Osteoblast (primary cell): ENCODE measurements at regions not wholly inside any gene's neighbourhood (a gene's known extent, or its start where the extent isn't known, plus 50 kb on each side); places are given as distances from the start of the nearest gene placed in this dataset.

Experiments
- DNase-seq: peaks from one replicate; pipeline ENCODE4 v3.0.0; 2011; ENCODE audit warnings: low spot score, mixed read lengths; ENCODE audit not compliant: insufficient read length; ENCODE audit errors: missing footprints
- H2AFZ ChIP-seq: 2 replicates; pipeline ENCODE4 v1.6.0; 2011; ENCODE audit warnings: mild to moderate bottlenecking, low read length
- H3K27ac ChIP-seq: 2 replicates; pipeline ENCODE4 v1.5.1; 2011; ENCODE audit warnings: mild to moderate bottlenecking, low read depth, low read length, moderate library complexity
- H3K27me3 ChIP-seq: 2 replicates; pipeline ENCODE4 v1.6.0; 2012; ENCODE audit warnings: mild to moderate bottlenecking, control low read depth, inconsistent platforms, low read length, moderate library complexity; ENCODE audit not compliant: insufficient read depth
- H3K36me3 ChIP-seq: 2 replicates; pipeline ENCODE4 v1.5.1; 2011; ENCODE audit warnings: mild to moderate bottlenecking, low read length, control low read depth, moderate library complexity; ENCODE audit not compliant: insufficient read depth
- H3K4me1 ChIP-seq: 2 replicates; pipeline ENCODE4 v1.5.1; 2011; ENCODE audit warnings: mild to moderate bottlenecking, low read length, control low read depth, moderate library complexity; ENCODE audit not compliant: insufficient read depth
- H3K4me2 ChIP-seq: 2 replicates; pipeline ENCODE4 v1.6.0; 2011; ENCODE audit warnings: mild to moderate bottlenecking, low read length; ENCODE audit not compliant: insufficient read depth
- H3K4me3 ChIP-seq: fragments of 200-600 bp; sonication (generic); 3 replicates; pipeline ENCODE4 v1.5.1; 2012; ENCODE audit warnings: mild to moderate bottlenecking, low read length, inconsistent platforms; ENCODE audit not compliant: insufficient read depth
- H3K79me2 ChIP-seq: 2 replicates; pipeline ENCODE4 v1.6.0; 2012; ENCODE audit warnings: mild to moderate bottlenecking, low read length, control low read depth, inconsistent platforms; ENCODE audit not compliant: insufficient read depth
- H3K9me3 ChIP-seq: 2 replicates; pipeline ENCODE4 v1.5.1; 2011; ENCODE audit warnings: low read depth, low read length, control low read depth
- H4K20me1 ChIP-seq: 2 replicates; pipeline ENCODE4 v1.6.0; 2012; ENCODE audit warnings: mild to moderate bottlenecking, low read length, control low read depth; ENCODE audit not compliant: insufficient read depth
- CTCF ChIP-seq: IDR thresholded peaks from 2 replicates; pipeline ENCODE4 v1.5.1; 2011; ENCODE audit warnings: mild to moderate bottlenecking, low read depth, low read length, moderate library complexity; ENCODE audit errors: extremely low read depth

DNA sequence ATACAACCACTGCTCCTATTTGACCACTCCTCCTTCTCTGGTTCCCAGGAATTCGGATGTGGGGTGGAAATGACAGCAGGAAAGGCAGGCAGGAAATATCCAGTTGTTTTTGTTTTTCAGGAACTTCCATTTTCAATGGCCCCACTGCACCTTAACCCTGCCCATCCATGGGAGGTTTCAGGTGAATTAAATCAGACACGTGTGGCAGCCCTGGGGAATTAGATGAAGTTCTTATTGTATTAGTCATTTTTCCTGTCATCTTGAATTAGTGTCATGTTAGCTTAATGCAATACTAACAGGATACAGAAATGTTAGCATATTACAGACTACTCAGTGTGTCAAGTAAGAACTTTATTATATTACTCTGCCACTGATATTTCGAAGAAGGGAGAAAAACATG, 146.4 kb downstream of the CHD9NB start:
- Histone ChIP-seq H2AFZ (no peak overlapping the region), H3K4me2 (no peak overlapping the region), H4K20me1 (no peaks in the 10 kb centered on the region), H3K4me1 (no peaks in the 10 kb centered on the region), H3K36me3 (no peaks in the 10 kb centered on the region), H3K9me3 (no peaks in the 10 kb centered on the region), H3K27ac (no peak overlapping the region), H3K4me3 (no peak overlapping the region), H3K27me3 (no peaks in the 10 kb centered on the region), H3K79me2 (no peaks in the 10 kb centered on the region)
- no peak for DNase-seq
- TF ChIP-seq CTCF, result no peak

DNA sequence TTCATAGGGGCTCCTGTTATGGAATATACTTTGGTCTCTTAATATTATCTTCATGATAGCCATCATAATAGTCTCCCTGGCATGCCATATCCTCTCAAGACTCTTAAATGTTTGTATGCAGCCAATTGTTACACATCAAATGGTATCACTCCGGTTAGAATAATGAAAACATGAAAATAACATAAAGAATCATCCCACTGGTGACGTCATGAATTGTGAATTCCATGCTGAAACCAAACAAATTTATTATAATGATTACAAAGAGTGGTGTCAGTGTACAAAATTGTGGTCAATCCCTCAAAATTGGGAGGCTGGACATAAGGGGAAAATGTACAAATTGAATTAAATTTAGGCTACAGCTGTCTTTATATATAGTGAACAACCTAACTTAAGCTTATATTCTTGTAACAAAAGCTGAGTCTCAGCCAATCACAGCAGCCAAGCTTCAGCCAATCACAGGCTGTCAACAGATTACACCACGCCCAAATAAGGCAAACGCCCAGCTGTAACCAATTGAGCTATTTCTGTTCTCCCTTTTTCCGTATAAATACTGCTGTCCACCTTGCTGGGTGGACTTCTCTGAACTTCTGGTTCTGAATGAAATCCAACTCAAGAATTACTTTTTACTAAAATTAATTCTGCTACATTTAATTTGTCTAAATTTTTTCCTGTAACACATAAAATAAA, 156.1 kb downstream of the CHD9NB start:
- Histone ChIP-seq H3K9me3 (no peaks in the 10 kb centered on the region), H3K36me3 (no peaks in the 10 kb centered on the region), H3K27ac (no peak overlapping the region), H3K4me1 (no peaks in the 10 kb centered on the region), H3K4me3 (no peak overlapping the region), H3K79me2 (no peaks in the 10 kb centered on the region), H3K27me3 (no peaks in the 10 kb centered on the region), H2AFZ (no peak overlapping the region), H4K20me1 (no peaks in the 10 kb centered on the region), H3K4me2 (no peak overlapping the region)
- no peak for TF ChIP-seq CTCF
- no peak for DNase-seq

DNA sequence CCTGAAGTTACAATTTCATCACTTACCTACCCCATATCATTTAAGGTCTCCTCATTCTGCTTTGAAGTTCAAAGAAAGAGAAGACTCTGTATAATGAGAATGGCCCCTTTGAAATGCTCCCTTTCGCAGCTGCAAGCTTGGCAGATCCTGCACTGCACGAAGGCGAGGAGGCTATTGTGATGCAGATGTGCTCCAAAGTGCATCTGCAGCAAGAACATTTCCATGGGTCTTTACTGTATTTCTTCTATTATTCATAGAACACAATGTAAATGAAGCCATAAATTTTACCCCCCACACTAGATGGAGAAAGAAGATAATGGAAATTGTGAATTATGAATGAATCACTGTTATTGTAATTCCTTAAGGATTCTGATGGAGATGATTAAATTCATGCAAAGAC, 178.7 kb downstream of the CHD9NB start:
- no peaks in the 10 kb centered on the region for H3K79me2 ChIP-seq
- no peaks in the 10 kb centered on the region for H3K27me3 ChIP-seq
- H3K4me3 ChIP-seq, result no peak overlapping the region
- DNase-seq, result no peak
- no peaks in the 10 kb centered on the region for H4K20me1 ChIP-seq
- H3K4me1 ChIP-seq, result no peaks in the 10 kb centered on the region
- no peak overlapping the region for H3K27ac ChIP-seq
- no peak overlapping the region for H3K4me2 ChIP-seq
- no peak for TF ChIP-seq CTCF
- no peaks in the 10 kb centered on the region for H3K9me3 ChIP-seq
- H2AFZ ChIP-seq, result no peak overlapping the region
- no peaks in the 10 kb centered on the region for H3K36me3 ChIP-seq

DNA sequence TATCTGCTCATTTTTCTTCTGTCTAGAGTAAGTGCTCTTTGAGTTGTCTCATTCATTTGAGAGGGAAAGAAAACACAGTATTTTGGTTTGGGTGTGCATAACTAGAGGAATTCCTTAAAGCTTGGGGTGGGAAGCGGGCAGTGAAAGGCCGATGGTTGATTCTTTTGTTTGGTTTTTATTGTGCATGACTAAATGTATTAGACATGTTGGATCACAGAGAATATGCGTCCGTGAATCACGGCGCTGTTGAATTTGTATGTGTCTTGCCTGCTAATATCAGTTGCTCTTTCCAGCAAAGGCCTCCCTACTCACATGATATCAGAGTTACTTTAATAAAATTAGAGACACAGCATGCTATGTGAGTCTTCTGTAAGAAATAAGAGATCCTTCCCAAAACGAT, 180.0 kb downstream of the CHD9NB start:
- no peaks in the 10 kb centered on the region for H3K36me3 ChIP-seq
- no peaks in the 10 kb centered on the region for H3K9me3 ChIP-seq
- no peak for DNase-seq
- H3K4me3 ChIP-seq, result no peak overlapping the region
- no peak overlapping the region for H3K4me2 ChIP-seq
- H2AFZ ChIP-seq, result no peak overlapping the region
- H3K4me1 ChIP-seq, result no peaks in the 10 kb centered on the region
- H3K79me2 ChIP-seq, result no peaks in the 10 kb centered on the region
- TF ChIP-seq CTCF, result no peak
- no peaks in the 10 kb centered on the region for H4K20me1 ChIP-seq
- H3K27me3 ChIP-seq, result no peaks in the 10 kb centered on the region
- no peak overlapping the region for H3K27ac ChIP-seq
